Esophagus squamous epithelium (tissue), 5 donors: ENCODE measurements at regions not wholly inside any gene's neighbourhood (a gene's known extent, or its start where the extent isn't known, plus 50 kb on each side); places are given as distances from the start of the nearest gene placed in this dataset.

Source experiments
- DNase-seq: peaks from one replicate; lab custom pipeline; 2025; lab: John Stamatoyannopoulos, UW
- H3K27ac ChIP-seq, 4 donors: fragments of 200-600 bp; sonication (generic); one replicate each; pipeline ENCODE4 v1.5.1; 2016 to 2019; ENCODE audit warnings: mild to moderate bottlenecking in 1 of 4
- H3K27me3 ChIP-seq, 4 donors: fragments of 200-600 bp; sonication (generic); 1 replicate in 3 of 4; 2 replicates in 1 of 4; pipeline versions ENCODE4 v1.5.1 to v1.6.0; 2017 to 2021; ENCODE audit warnings: antibody characterized with exemption in 1 of 4
- H3K36me3 ChIP-seq, 3 donors: fragments of 200-600 bp; sonication (generic); one replicate each; pipeline ENCODE4 v1.5.1; 2016 to 2019
- H3K4me1 ChIP-seq, 3 donors: fragments of 200-600 bp; sonication (generic); one replicate each; pipeline ENCODE4 v1.5.1; 2017 to 2019
- H3K4me3 ChIP-seq, 4 donors: fragments of 200-600 bp; sonication (generic); 1 replicate in 3 of 4; 2 replicates in 1 of 4; pipeline ENCODE4 v1.5.1; 2016 to 2019; ENCODE audit warnings: mild to moderate bottlenecking in 2 of 4, moderate library complexity in 1 of 4
- H3K9me3 ChIP-seq, 3 donors: fragments of 200-600 bp; sonication (generic); one replicate each; pipeline ENCODE4 v1.5.1; 2016 to 2019
- CTCF ChIP-seq, 6 experiments: fragments of 450-650 bp in 4 of 6; fragments of 200-600 bp in 2 of 6; sonication (generic) in 2 of 6; IDR thresholded peaks; one replicate each; pipeline ENCODE4 v1.5.1; 2016 to 2019; ENCODE audit warnings: antibody characterized with exemption in 6 of 6, mild to moderate bottlenecking in 4 of 6, moderate library complexity in 4 of 6
- POLR2A ChIP-seq, 4 donors: fragments of 450-650 bp; IDR thresholded peaks; one replicate each; pipeline ENCODE4 v1.6.1; 2017; ENCODE audit warnings: antibody characterized with exemption in 4 of 4, mild to moderate bottlenecking in 4 of 4, moderate library complexity in 3 of 4
- WGBS, 2 donors: methylation state at CpG; one replicate each; pipeline ENCODE4 v1.1.5; 2018; 5-methylcytosine and 5-hydroxymethylcytosine counted together
- intact Hi-C: fragments of 100-400 bp; cut with DNase I; formaldehyde crosslinking; loops from one replicate; pipeline ENCODE4 v1.15.0; 2022
- donor health status: DM: yes; HTN: yes; CAD: no.

DNA sequence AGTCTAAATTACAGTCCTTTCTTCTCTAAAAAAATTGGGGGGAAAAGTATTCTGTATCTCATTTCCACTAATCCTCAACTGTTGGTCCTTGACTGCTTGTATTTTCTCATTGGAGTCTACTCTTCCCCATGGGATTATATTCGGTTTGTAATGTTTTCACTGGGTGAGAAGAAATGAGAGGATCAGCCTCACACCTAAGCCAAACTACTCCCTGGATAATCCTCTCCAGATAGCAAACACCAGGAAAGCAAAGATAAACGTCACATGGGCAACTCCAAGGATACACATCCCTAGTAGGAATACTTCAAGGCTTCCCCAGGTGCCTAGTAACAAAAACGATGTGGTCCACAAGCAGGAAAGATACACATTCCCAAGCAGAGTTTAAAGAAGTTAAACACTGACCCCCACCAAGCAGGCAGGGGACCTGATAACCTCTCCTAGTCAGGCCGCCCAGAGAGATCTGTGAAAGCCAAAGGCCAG lies 53.9 kb upstream of the SOX4 start:
- intact Hi-C loops, result no loop called here
- no peak overlapping the region for H3K27ac ChIP-seq
- H3K36me3 ChIP-seq, result no peaks in the 10 kb centered on the region
- WGBS, 2 donors, result 51 to 72% methylated on average over 3 to 4 of the region's 4 CpGs
- no peaks in the 10 kb centered on the region for H3K4me1 ChIP-seq
- peaks cover 0 to 11% (median 0%) of the 10 kb centered on the region in 3 donors for H3K9me3 ChIP-seq
- no peak for TF ChIP-seq POLR2A (IDR thresholded peaks at IDR 0.05)
- TF ChIP-seq CTCF (IDR thresholded peaks at IDR 0.05), result no peak
- H3K4me3 ChIP-seq, result no peak overlapping the region
- no peaks in the 10 kb centered on the region for H3K27me3 ChIP-seq
- no peak for DNase-seq
